ENCODE measurements at regions not wholly inside any gene's neighbourhood (a gene's known extent, or its start where the extent isn't known, plus 50 kb on each side); places are given as distances from the start of the nearest gene placed in this dataset.

GRCh38 chr18:57887543-57888383, 84.6 kb upstream of the ATP8B1 start:
- no peak for TF ChIP-seq CTCF (IDR thresholded peaks at IDR 0.05; ENCODE audit: low read depth, low read length, missing input control)
- no peak for TF ChIP-seq GABPA (IDR thresholded peaks at IDR 0.05 in 1 of 2, conservative IDR thresholded peaks at IDR 0.05 in 1 of 2)
- TF ChIP-seq RXRA (IDR thresholded peaks at IDR 0.05), result no peak
- no peak for TF ChIP-seq SP1 (IDR thresholded peaks at IDR 0.05)
- TF ChIP-seq REST (IDR thresholded peaks at IDR 0.05), result no peak
- no peak for TF ChIP-seq MAX (IDR thresholded peaks at IDR 0.05)
- no peak for TF ChIP-seq EGR1 (IDR thresholded peaks at IDR 0.05; ENCODE audit: low read depth in 2 of 2)
- no peak for TF ChIP-seq JUND (IDR thresholded peaks at IDR 0.05)
- no peak for TF ChIP-seq ATF3 (IDR thresholded peaks at IDR 0.05)
- TF ChIP-seq TAF1 (conservative IDR thresholded peaks at IDR 0.05), result no peak

All from liver (tissue), 3 donors.